ENCODE measurements at regions not wholly inside any gene's neighbourhood (a gene's known extent, or its start where the extent isn't known, plus 50 kb on each side); places are given as distances from the start of the nearest gene placed in this dataset.

- Histone ChIP-seq H3K36me3 (ENCODE audit: insufficient read depth) (no peaks in the 10 kb centered on the region), H3K4me2 (no peak overlapping the region), H3K4me1 (ENCODE audit: low read depth, poor library complexity, severe bottlenecking) (no peaks in the 10 kb centered on the region), H3K79me2 (ENCODE audit: insufficient read depth, low read depth) (no peaks in the 10 kb centered on the region), H3K4me3 (IDR thresholded peaks at IDR 0.05; ENCODE audit: insufficient read depth, low read depth, low read length) (no peak overlapping the region), H3K9ac (no peak overlapping the region), H2AFZ (ENCODE audit: low read depth) (no peak overlapping the region), H3K27ac (no peak overlapping the region), H4K20me1 (ENCODE audit: insufficient read depth) (no peaks in the 10 kb centered on the region), H3K27me3 (ENCODE audit: insufficient read depth, low read depth) (no peaks in the 10 kb centered on the region)
- TF ChIP-seq, protein P1, sequence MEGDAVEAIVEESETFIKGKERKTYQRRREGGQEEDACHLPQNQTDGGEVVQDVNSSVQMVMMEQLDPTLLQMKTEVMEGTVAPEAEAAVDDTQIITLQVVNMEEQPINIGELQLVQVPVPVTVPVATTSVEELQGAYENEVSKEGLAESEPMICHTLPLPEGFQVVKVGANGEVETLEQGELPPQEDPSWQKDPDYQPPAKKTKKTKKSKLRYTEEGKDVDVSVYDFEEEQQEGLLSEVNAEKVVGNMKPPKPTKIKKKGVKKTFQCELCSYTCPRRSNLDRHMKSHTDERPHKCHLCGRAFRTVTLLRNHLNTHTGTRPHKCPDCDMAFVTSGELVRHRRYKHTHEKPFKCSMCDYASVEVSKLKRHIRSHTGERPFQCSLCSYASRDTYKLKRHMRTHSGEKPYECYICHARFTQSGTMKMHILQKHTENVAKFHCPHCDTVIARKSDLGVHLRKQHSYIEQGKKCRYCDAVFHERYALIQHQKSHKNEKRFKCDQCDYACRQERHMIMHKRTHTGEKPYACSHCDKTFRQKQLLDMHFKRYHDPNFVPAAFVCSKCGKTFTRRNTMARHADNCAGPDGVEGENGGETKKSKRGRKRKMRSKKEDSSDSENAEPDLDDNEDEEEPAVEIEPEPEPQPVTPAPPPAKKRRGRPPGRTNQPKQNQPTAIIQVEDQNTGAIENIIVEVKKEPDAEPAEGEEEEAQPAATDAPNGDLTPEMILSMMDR (conservative IDR thresholded peaks at IDR 0.05; ENCODE audit: low read depth, low read length): no peak
Measured at GRCh38 chr6:163718537-163718936, 304.0 kb downstream of the QKI start.

DNA sequence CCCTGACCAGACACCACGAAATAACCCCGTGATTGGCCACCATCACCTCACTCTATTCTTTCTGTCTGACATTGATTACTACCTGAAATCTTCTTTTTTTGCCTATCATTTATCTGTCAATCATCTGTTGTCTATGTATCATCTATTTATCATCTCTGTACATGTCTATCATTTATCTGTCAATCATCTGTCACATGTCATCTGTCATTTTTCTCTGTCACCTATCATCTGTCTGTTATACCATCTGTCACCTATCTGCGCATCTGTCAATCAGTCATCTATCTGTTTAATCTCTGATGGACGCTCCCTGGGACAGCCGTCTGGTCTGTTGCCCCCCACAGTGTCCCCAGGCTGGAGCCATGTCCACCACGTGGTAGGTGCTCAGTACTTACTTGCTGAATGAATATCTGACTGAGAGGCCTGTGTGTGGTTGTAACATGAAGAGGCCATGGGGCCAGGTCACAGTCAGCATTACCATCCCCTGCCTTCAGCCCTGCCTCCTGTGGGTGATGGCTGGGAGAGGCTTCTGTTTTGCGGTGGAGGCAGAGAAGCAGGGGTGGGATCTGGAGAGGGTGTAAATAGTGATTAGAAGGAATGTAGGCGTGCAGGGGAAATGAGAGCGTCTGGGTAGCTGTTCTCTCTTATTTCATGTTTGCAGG is 302.7 kb downstream of the QKI start:
- no peaks in the 10 kb centered on the region for H3K27me3 ChIP-seq (ENCODE audit: insufficient read depth, low read depth)
- H2AFZ ChIP-seq (ENCODE audit: low read depth): no peak overlapping the region
- no peak overlapping the region for H3K4me2 ChIP-seq
- no peaks in the 10 kb centered on the region for H4K20me1 ChIP-seq (ENCODE audit: insufficient read depth)
- no peaks in the 10 kb centered on the region for H3K4me1 ChIP-seq (ENCODE audit: low read depth, poor library complexity, severe bottlenecking)
- H3K36me3 ChIP-seq (ENCODE audit: insufficient read depth): no peaks in the 10 kb centered on the region
- H3K79me2 ChIP-seq (ENCODE audit: insufficient read depth, low read depth): no peaks in the 10 kb centered on the region
- H3K27ac ChIP-seq: no peak overlapping the region
- TF ChIP-seq, protein P1 (conservative IDR thresholded peaks at IDR 0.05; ENCODE audit: low read depth, low read length): no peak
- no peak overlapping the region for H3K4me3 ChIP-seq (IDR thresholded peaks at IDR 0.05; ENCODE audit: insufficient read depth, low read depth, low read length)
- no peak overlapping the region for H3K9ac ChIP-seq

GRCh38 chr6:163716690-163717089 is 302.2 kb downstream of the QKI start:
- Histone ChIP-seq H3K9ac (no peak overlapping the region), H3K4me2 (no peak overlapping the region), H3K4me3 (IDR thresholded peaks at IDR 0.05; ENCODE audit: insufficient read depth, low read depth, low read length) (no peak overlapping the region), H3K4me1 (ENCODE audit: low read depth, poor library complexity, severe bottlenecking) (no peaks in the 10 kb centered on the region), H4K20me1 (ENCODE audit: insufficient read depth) (no peaks in the 10 kb centered on the region), H2AFZ (ENCODE audit: low read depth) (no peak overlapping the region), H3K79me2 (ENCODE audit: insufficient read depth, low read depth) (no peaks in the 10 kb centered on the region), H3K27ac (no peak overlapping the region), H3K27me3 (ENCODE audit: insufficient read depth, low read depth) (no peaks in the 10 kb centered on the region), H3K36me3 (ENCODE audit: insufficient read depth) (no peaks in the 10 kb centered on the region)
- TF ChIP-seq, protein P1 (conservative IDR thresholded peaks at IDR 0.05; ENCODE audit: low read depth, low read length): no peak

DNA sequence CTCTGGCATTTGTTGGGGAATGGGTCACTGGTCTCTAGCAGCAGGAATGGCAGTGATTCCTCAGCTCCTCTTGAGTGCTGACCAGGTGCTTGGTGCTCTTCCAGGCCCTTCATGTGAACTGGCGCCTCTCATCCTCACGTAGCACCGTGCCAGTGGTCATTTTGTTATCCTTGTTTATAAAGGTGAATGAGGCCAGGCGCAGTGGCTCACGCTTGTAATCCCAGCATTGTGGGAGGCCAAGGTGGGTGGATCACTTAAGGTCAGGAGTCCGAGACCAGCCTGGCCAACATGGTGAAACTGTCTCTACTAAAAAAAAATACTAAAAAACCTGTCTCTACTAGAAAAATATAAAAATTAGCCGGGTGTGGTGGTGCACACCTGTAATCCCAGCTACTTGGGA is 301.3 kb downstream of the QKI start:
- no peaks in the 10 kb centered on the region for H3K79me2 ChIP-seq (ENCODE audit: insufficient read depth, low read depth)
- TF ChIP-seq, protein P1 (conservative IDR thresholded peaks at IDR 0.05; ENCODE audit: low read depth, low read length): no peak
- no peak overlapping the region for H3K4me3 ChIP-seq (IDR thresholded peaks at IDR 0.05; ENCODE audit: insufficient read depth, low read depth, low read length)
- H3K4me2 ChIP-seq: no peak overlapping the region
- H3K27me3 ChIP-seq (ENCODE audit: insufficient read depth, low read depth): no peaks in the 10 kb centered on the region
- no peak overlapping the region for H2AFZ ChIP-seq (ENCODE audit: low read depth)
- no peak overlapping the region for H3K27ac ChIP-seq
- no peak overlapping the region for H3K9ac ChIP-seq
- H3K4me1 ChIP-seq (ENCODE audit: low read depth, poor library complexity, severe bottlenecking): no peaks in the 10 kb centered on the region
- H4K20me1 ChIP-seq (ENCODE audit: insufficient read depth): no peaks in the 10 kb centered on the region
- no peaks in the 10 kb centered on the region for H3K36me3 ChIP-seq (ENCODE audit: insufficient read depth)
